ENCODE measurements at regions not wholly inside any gene's neighbourhood (a gene's known extent, or its start where the extent isn't known, plus 50 kb on each side); places are given as distances from the start of the nearest gene placed in this dataset.

DNA sequence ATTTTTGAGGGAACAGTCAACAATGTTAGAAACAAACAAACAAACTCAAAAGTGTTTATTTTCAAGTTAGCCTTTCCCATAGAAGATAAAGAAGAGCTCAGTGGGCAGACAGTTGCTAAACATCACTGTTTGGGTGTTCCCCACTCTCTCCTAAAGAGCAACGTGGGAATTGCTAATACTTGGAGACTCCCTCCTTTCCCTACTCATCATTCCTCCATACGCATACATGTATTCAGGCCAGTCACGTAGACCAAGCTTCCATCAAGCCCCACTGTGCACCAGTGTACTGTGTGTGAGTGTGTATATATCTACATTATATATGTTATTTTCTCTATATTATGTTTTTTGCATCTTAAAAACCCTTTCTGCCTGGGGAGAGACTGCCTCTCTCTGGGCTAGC lies 115.0 kb upstream of the EGFLAM start:
- TF ChIP-seq EP300 (IDR thresholded peaks at IDR 0.05) (no peak), POLR2AphosphoS5 (IDR thresholded peaks at IDR 0.05) (no peak), POLR2A (IDR thresholded peaks at IDR 0.05) (no peak)
- TF ChIP-seq, protein P1, sequence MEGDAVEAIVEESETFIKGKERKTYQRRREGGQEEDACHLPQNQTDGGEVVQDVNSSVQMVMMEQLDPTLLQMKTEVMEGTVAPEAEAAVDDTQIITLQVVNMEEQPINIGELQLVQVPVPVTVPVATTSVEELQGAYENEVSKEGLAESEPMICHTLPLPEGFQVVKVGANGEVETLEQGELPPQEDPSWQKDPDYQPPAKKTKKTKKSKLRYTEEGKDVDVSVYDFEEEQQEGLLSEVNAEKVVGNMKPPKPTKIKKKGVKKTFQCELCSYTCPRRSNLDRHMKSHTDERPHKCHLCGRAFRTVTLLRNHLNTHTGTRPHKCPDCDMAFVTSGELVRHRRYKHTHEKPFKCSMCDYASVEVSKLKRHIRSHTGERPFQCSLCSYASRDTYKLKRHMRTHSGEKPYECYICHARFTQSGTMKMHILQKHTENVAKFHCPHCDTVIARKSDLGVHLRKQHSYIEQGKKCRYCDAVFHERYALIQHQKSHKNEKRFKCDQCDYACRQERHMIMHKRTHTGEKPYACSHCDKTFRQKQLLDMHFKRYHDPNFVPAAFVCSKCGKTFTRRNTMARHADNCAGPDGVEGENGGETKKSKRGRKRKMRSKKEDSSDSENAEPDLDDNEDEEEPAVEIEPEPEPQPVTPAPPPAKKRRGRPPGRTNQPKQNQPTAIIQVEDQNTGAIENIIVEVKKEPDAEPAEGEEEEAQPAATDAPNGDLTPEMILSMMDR (IDR thresholded peaks at IDR 0.05): no peak
